MCF 10A (cell line): ENCODE measurements at regions not wholly inside any gene's neighbourhood (a gene's known extent, or its start where the extent isn't known, plus 50 kb on each side); places are given as distances from the start of the nearest gene placed in this dataset.

Experiments used
- BruUV-seq: library from RNA; stranded (reverse); fragments of 400-500 nt; replicated peaks from 2 replicates; lab custom pipeline; 2021; lab: Mats Ljungman, UMichigan
- CTCF ChIA-PET: fragments of 300-600 bp; sonication (Branson Sonifier 250); formaldehyde crosslinking; extraction: SDS; loops from one replicate; lab custom pipeline; 2021; ENCODE audit warnings: antibody characterized with exemption, inconsistent platforms; lab: Yijun Ruan, JAX
- POLR2A ChIA-PET: fragments of 300-600, 350-650 bp; sonication (Branson Sonifier 250); formaldehyde crosslinking; extraction: SDS; loops from one replicate; lab custom pipeline; 2020; ENCODE audit warnings: antibody characterized with exemption, inconsistent platforms; lab: Yijun Ruan, JAX
- DNase-seq: peaks from one replicate; pipeline ENCODE4 v3.0.0-alpha.2; 2018; ENCODE audit not compliant: unreplicated experiment
- H3K27ac Mint-ChIP-seq: one replicate; pipeline ENCODE4 v1.8.0; 2022; ENCODE audit warnings: mild to moderate bottlenecking, low read depth, mixed read lengths; ENCODE audit not compliant: unreplicated experiment
- H3K27me3 Mint-ChIP-seq: one replicate; pipeline ENCODE4 v1.8.0; 2022; ENCODE audit warnings: mixed read lengths; ENCODE audit not compliant: insufficient read depth, unreplicated experiment
- H3K36me3 Mint-ChIP-seq: one replicate; pipeline ENCODE4 v1.8.0; 2022; ENCODE audit warnings: mild to moderate bottlenecking, moderate library complexity, mixed read lengths; ENCODE audit not compliant: insufficient read depth, unreplicated experiment
- H3K4me1 Mint-ChIP-seq: one replicate; pipeline ENCODE4 v1.8.0; 2022; ENCODE audit warnings: mixed read lengths; ENCODE audit not compliant: insufficient read depth, unreplicated experiment
- H3K4me3 Mint-ChIP-seq: one replicate; pipeline ENCODE4 v1.8.0; 2022; ENCODE audit warnings: mild to moderate bottlenecking, moderate library complexity, mixed read lengths; ENCODE audit not compliant: unreplicated experiment
- H3K9me3 Mint-ChIP-seq: one replicate; pipeline ENCODE4 v1.8.0; 2022; ENCODE audit warnings: mixed read lengths; ENCODE audit not compliant: unreplicated experiment
- CTCF ChIP-seq: fragments of 200-600 bp; IDR thresholded peaks from one replicate; pipeline ENCODE4 v1.8.0; 2022; ENCODE audit warnings: antibody characterized with exemption, mild to moderate bottlenecking; ENCODE audit not compliant: unreplicated experiment
- intact Hi-C: fragments of 100-400 bp; cut with micrococcal nuclease; formaldehyde crosslinking; loops from 2 replicates; pipeline ENCODE4 v1.14.1; 2022

- H3K9me3 Mint-ChIP-seq: no peaks in the 10 kb centered on the region
- no peak for TF ChIP-seq CTCF
- intact Hi-C loops: no loop called here
- POLR2A ChIA-PET: no interaction called here
- peaks cover 4% of the 10 kb centered on the region for H3K36me3 Mint-ChIP-seq
- CTCF ChIA-PET: no interaction called here
- BruUV-seq: no TSS peak
- no peak overlapping the region for H3K4me3 Mint-ChIP-seq
- H3K4me1 Mint-ChIP-seq: no peaks in the 10 kb centered on the region
- H3K27me3 Mint-ChIP-seq: no peaks in the 10 kb centered on the region
- no peak for DNase-seq
- no peak overlapping the region for H3K27ac Mint-ChIP-seq
These were observed 65.2 kb downstream of the TEX13C start for GRCh38 chrX:125384867-125385266.

DNA sequence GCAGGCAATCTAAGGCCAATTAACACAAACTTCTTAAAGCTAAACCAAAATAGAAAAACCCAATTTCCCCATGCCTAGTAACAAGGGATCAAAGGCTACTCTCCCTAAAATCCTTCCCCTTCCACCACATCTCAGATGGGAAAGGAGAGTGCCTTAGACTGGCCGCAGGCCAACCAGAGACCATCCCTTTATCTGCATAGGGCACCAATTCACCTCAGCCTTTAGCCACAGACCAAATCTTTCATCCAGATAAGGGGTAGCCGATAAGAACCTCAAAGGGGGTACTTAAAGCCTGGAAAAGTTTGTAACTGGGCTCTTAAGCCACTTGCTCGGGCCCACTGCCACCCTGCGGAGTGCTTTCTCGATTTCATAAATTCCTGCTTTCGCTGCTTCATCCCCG is 68.3 kb downstream of the TEX13C start:
- no TSS peak for BruUV-seq

DNA sequence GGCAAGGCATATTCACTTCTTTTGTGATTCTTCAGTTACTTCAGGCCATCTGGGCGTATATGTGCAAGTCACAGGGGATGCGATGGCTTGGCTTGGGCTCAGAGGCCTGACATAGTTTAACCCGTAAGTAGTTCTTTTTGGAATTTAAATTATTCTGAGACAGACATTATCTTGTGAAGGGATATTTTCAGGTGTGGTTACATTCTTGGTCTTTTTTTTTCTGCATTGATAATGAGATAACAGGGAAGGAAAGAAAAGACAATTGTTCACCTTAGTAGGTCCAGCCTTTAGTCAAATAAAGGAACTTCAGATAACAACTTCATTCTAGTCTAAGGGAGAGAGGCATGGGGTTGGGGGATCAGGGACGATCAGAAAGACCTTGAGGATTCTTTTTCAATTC is 74.8 kb downstream of the TEX13C start:
- Mint-ChIP-seq H3K4me3 (no peak overlapping the region), H3K27me3 (no peaks in the 10 kb centered on the region), H3K27ac (no peak overlapping the region), H3K4me1 (no peaks in the 10 kb centered on the region), H3K9me3 (peaks cover 9% of the 10 kb centered on the region), H3K36me3 (no peaks in the 10 kb centered on the region)
- no peak for TF ChIP-seq CTCF
- intact Hi-C loops: no loop called here
- POLR2A ChIA-PET: no interaction called here
- CTCF ChIA-PET: no interaction called here
- DNase-seq: no peak
- BruUV-seq: no TSS peak

More for the DNA sequence above, 68.3 kb downstream of the TEX13C start:
- DNase-seq: no peak
- ChIA-PET POLR2A (no interaction called here), CTCF (interaction anchor here (0.5 kb wide), 1 partner anchor 355 kb away, joined by 4 read pairs; no protein-coding TSS in a partner anchor)
- intact Hi-C loops: no loop called here
- Mint-ChIP-seq H3K4me1 (no peaks in the 10 kb centered on the region), H3K4me3 (no peak overlapping the region), H3K9me3 (peaks cover 9% of the 10 kb centered on the region), H3K27me3 (no peaks in the 10 kb centered on the region), H3K27ac (no peak overlapping the region), H3K36me3 (peaks cover 4% of the 10 kb centered on the region)
- TF ChIP-seq CTCF: no peak

GRCh38 chrX:125395626-125396025 is 76.0 kb downstream of the TEX13C start:
- H3K27me3 Mint-ChIP-seq: no peaks in the 10 kb centered on the region
- H3K4me3 Mint-ChIP-seq: no peak overlapping the region
- DNase-seq: no peak
- no peak overlapping the region for H3K27ac Mint-ChIP-seq
- ChIA-PET CTCF (no interaction called here), POLR2A (no interaction called here)
- H3K4me1 Mint-ChIP-seq: no peaks in the 10 kb centered on the region
- TF ChIP-seq CTCF: no peak
- intact Hi-C loops: no loop called here
- no peaks in the 10 kb centered on the region for H3K36me3 Mint-ChIP-seq
- no TSS peak for BruUV-seq
- peaks cover 3% of the 10 kb centered on the region for H3K9me3 Mint-ChIP-seq
